Dendritic cell treated with granulocyte-macrophage colony-stimulating factor and Interleukin-4, amounts not matched to agents 40 ng/mL and 50 ng/mL, for 4 days (primary cell): ENCODE measurements at regions not wholly inside any gene's neighbourhood (a gene's known extent, or its start where the extent isn't known, plus 50 kb on each side); places are given as distances from the start of the nearest gene placed in this dataset.

ENCODE experiments used
- H3K27ac Mint-ChIP-seq: one replicate; pipeline ENCODE4 v1.8.0; 2022; ENCODE audit warnings: mild to moderate bottlenecking, mixed read lengths
- H3K27me3 Mint-ChIP-seq: one replicate; pipeline ENCODE4 v1.8.0; 2022; ENCODE audit warnings: mild to moderate bottlenecking, mixed read lengths
- H3K36me3 Mint-ChIP-seq: one replicate; pipeline ENCODE4 v1.8.0; 2022; ENCODE audit warnings: low read depth, mixed read lengths
- H3K4me1 Mint-ChIP-seq: one replicate; pipeline ENCODE4 v1.8.0; 2022; ENCODE audit warnings: low read depth, mixed read lengths
- H3K4me3 Mint-ChIP-seq: one replicate; pipeline ENCODE4 v1.8.0; 2022; ENCODE audit warnings: mild to moderate bottlenecking, moderate library complexity, mixed read lengths
- H3K9me3 Mint-ChIP-seq: one replicate; pipeline ENCODE4 v1.8.0; 2022; ENCODE audit warnings: mixed read lengths
- intact Hi-C: fragments of 100-400 bp; cut with micrococcal nuclease; formaldehyde crosslinking; loops from one replicate; pipeline ENCODE4 v1.15.0; 2022

- Mint-ChIP-seq H3K27me3 (no peaks in the 10 kb centered on the region), H3K4me1 (peaks cover 14% of the 10 kb centered on the region), H3K9me3 (no peaks in the 10 kb centered on the region), H3K27ac (no peak overlapping the region), H3K36me3 (no peaks in the 10 kb centered on the region), H3K4me3 (no peak overlapping the region)
- intact Hi-C loops = loop anchor here (1.0 to 5.0 kb wide), 3 partner anchors 96 to 287 kb away; no protein-coding TSS in a partner anchor
Observed at GRCh38 chr7:106462914-106463482, 178.2 kb upstream of the NAMPT start.

- H3K9me3 Mint-ChIP-seq = no peaks in the 10 kb centered on the region
- no peaks in the 10 kb centered on the region for H3K27me3 Mint-ChIP-seq
- H3K4me1 Mint-ChIP-seq = peaks cover 14% of the 10 kb centered on the region
- no peak overlapping the region for H3K27ac Mint-ChIP-seq
- intact Hi-C loops = loop anchor here (1.0 to 5.0 kb wide), 3 partner anchors 95 to 286 kb away; no protein-coding TSS in a partner anchor
- H3K4me3 Mint-ChIP-seq = no peak overlapping the region
- H3K36me3 Mint-ChIP-seq = no peaks in the 10 kb centered on the region
Observed at GRCh38 chr7:106462365-106462859, 177.6 kb upstream of the NAMPT start.

GRCh38 chr7:106460792-106461254 lies 176.0 kb upstream of the NAMPT start:
- intact Hi-C loops = loop anchor here (5.0 kb wide), 1 partner anchor 94 kb away; no protein-coding TSS in a partner anchor
- Mint-ChIP-seq H3K36me3 (no peaks in the 10 kb centered on the region), H3K27ac (no peak overlapping the region), H3K27me3 (no peaks in the 10 kb centered on the region), H3K4me3 (no peak overlapping the region), H3K4me1 (peaks cover 14% of the 10 kb centered on the region), H3K9me3 (no peaks in the 10 kb centered on the region)

- Mint-ChIP-seq H3K9me3 (no peaks in the 10 kb centered on the region), H3K36me3 (no peaks in the 10 kb centered on the region), H3K27ac (no peak overlapping the region), H3K4me3 (no peak overlapping the region), H3K4me1 (peaks cover 14% of the 10 kb centered on the region), H3K27me3 (no peaks in the 10 kb centered on the region)
- intact Hi-C loops = loop anchor here (5.0 kb wide), 1 partner anchor 92 kb away; no protein-coding TSS in a partner anchor
Observed at GRCh38 chr7:106459397-106460072, 174.8 kb upstream of the NAMPT start.

GRCh38 chr7:106457678-106458077 lies 172.9 kb upstream of the NAMPT start:
- Mint-ChIP-seq H3K27me3 (no peaks in the 10 kb centered on the region), H3K27ac (no peak overlapping the region), H3K4me3 (no peak overlapping the region), H3K4me1 (peaks cover 7% of the 10 kb centered on the region), H3K9me3 (no peaks in the 10 kb centered on the region), H3K36me3 (no peaks in the 10 kb centered on the region)
- intact Hi-C loops = no loop called here

- H3K4me3 Mint-ChIP-seq = no peak overlapping the region
- no peaks in the 10 kb centered on the region for H3K36me3 Mint-ChIP-seq
- H3K27me3 Mint-ChIP-seq = no peaks in the 10 kb centered on the region
- no peaks in the 10 kb centered on the region for H3K4me1 Mint-ChIP-seq
- H3K9me3 Mint-ChIP-seq = peaks cover 3% of the 10 kb centered on the region
- intact Hi-C loops = no loop called here
- H3K27ac Mint-ChIP-seq = no peak overlapping the region
Observed at GRCh38 chr7:106456329-106456728, 171.5 kb upstream of the NAMPT start.

GRCh38 chr7:106452031-106452851 lies 167.5 kb upstream of the NAMPT start:
- Mint-ChIP-seq H3K27me3 (no peaks in the 10 kb centered on the region), H3K4me3 (no peak overlapping the region), H3K4me1 (peaks cover 7% of the 10 kb centered on the region), H3K36me3 (no peaks in the 10 kb centered on the region), H3K9me3 (peaks cover 14% of the 10 kb centered on the region), H3K27ac (no peak overlapping the region)
- intact Hi-C loops = no loop called here

- Mint-ChIP-seq H3K4me3 (no peak overlapping the region), H3K27me3 (no peaks in the 10 kb centered on the region), H3K27ac (no peak overlapping the region), H3K4me1 (peaks cover 7% of the 10 kb centered on the region), H3K9me3 (peaks cover 14% of the 10 kb centered on the region), H3K36me3 (no peaks in the 10 kb centered on the region)
- intact Hi-C loops = loop anchor here (2.0 kb wide), 1 partner anchor 50 kb away; no protein-coding TSS in a partner anchor
Observed at GRCh38 chr7:106451171-106451570, 166.4 kb upstream of the NAMPT start.

GRCh38 chr7:106450716-106451115 lies 165.9 kb upstream of the NAMPT start:
- intact Hi-C loops = loop anchor here (2.0 kb wide), 1 partner anchor 50 kb away; no protein-coding TSS in a partner anchor
- H3K9me3 Mint-ChIP-seq = peaks cover 15% of the 10 kb centered on the region
- no peaks in the 10 kb centered on the region for H3K36me3 Mint-ChIP-seq
- H3K27me3 Mint-ChIP-seq = no peaks in the 10 kb centered on the region
- no peak overlapping the region for H3K27ac Mint-ChIP-seq
- peaks cover 7% of the 10 kb centered on the region for H3K4me1 Mint-ChIP-seq
- H3K4me3 Mint-ChIP-seq = no peak overlapping the region

- Mint-ChIP-seq H3K27me3 (no peaks in the 10 kb centered on the region), H3K9me3 (peaks cover 20% of the 10 kb centered on the region), H3K4me1 (peaks cover 7% of the 10 kb centered on the region), H3K27ac (no peak overlapping the region), H3K36me3 (no peaks in the 10 kb centered on the region), H3K4me3 (no peak overlapping the region)
- intact Hi-C loops = loop anchor here (10.0 kb wide), 1 partner anchor 64 kb away; no protein-coding TSS in a partner anchor
Observed at GRCh38 chr7:106448992-106449859, 164.4 kb upstream of the NAMPT start.

GRCh38 chr7:106448346-106448991 lies 163.7 kb upstream of the NAMPT start:
- intact Hi-C loops = loop anchor here (10.0 kb wide), 1 partner anchor 64 kb away; no protein-coding TSS in a partner anchor
- Mint-ChIP-seq H3K9me3 (peaks cover 20% of the 10 kb centered on the region), H3K4me1 (peaks cover 7% of the 10 kb centered on the region), H3K27ac (no peak overlapping the region), H3K4me3 (no peak overlapping the region), H3K36me3 (no peaks in the 10 kb centered on the region), H3K27me3 (no peaks in the 10 kb centered on the region)

- no peak overlapping the region for H3K27ac Mint-ChIP-seq
- no peak overlapping the region for H3K4me3 Mint-ChIP-seq
- no peaks in the 10 kb centered on the region for H3K36me3 Mint-ChIP-seq
- H3K9me3 Mint-ChIP-seq = peaks cover 20% of the 10 kb centered on the region
- peaks cover 7% of the 10 kb centered on the region for H3K4me1 Mint-ChIP-seq
- H3K27me3 Mint-ChIP-seq = no peaks in the 10 kb centered on the region
- intact Hi-C loops = loop anchor here (10.0 kb wide), 1 partner anchor 63 kb away; no protein-coding TSS in a partner anchor
Observed at GRCh38 chr7:106447318-106447847, 162.6 kb upstream of the NAMPT start.
